Astrocyte (in vitro differentiated cells and primary cell): ENCODE measurements at regions not wholly inside any gene's neighbourhood (a gene's known extent, or its start where the extent isn't known, plus 50 kb on each side); places are given as distances from the start of the nearest gene placed in this dataset.
A peak's percentile ranks its signal among the peaks of the same experiment; 100 is the strongest.

Experiments
- DNase-seq: peaks from one replicate; pipeline ENCODE4 v3.0.0-alpha.2; 2010; ENCODE audit warnings: low read depth
- FAIRE-seq: peaks from 2 replicates; lab custom pipeline; 2011; peaks lifted over from hg19 to GRCh38; lab: Jason Lieb, UNC
- H2AFZ ChIP-seq: 2 replicates; pipeline ENCODE4 v1.6.0; 2012; ENCODE audit warnings: low read depth, low read length, inconsistent platforms
- H3K27ac ChIP-seq: 2 replicates; pipeline ENCODE4 v1.5.1; 2011; ENCODE audit warnings: low read depth, low read length, inconsistent platforms
- H3K27me3 ChIP-seq: 2 replicates; pipeline ENCODE4 v1.6.0; 2011; ENCODE audit warnings: low read length, inconsistent platforms; ENCODE audit not compliant: insufficient read depth
- H3K36me3 ChIP-seq: 2 replicates; pipeline ENCODE4 v1.5.1; 2011; ENCODE audit warnings: low read length, inconsistent platforms; ENCODE audit not compliant: insufficient read depth
- H3K4me1 ChIP-seq: 2 replicates; pipeline ENCODE4 v1.5.1; 2011; ENCODE audit warnings: low read length, inconsistent platforms; ENCODE audit not compliant: insufficient read depth
- H3K4me2 ChIP-seq: 2 replicates; pipeline ENCODE4 v1.6.0; 2012; ENCODE audit warnings: low read length, inconsistent platforms
- H3K4me3 ChIP-seq: 2 replicates; pipeline ENCODE4 v1.5.1; 2011; ENCODE audit warnings: low read depth, mild to moderate bottlenecking, low read length, inconsistent platforms; ENCODE audit not compliant: insufficient read depth
- H3K79me2 ChIP-seq: 2 replicates; pipeline ENCODE4 v1.6.0; 2012; ENCODE audit warnings: mild to moderate bottlenecking, low read length, inconsistent platforms; ENCODE audit not compliant: insufficient read depth
- H3K9ac ChIP-seq: 2 replicates; pipeline ENCODE4 v1.6.0; 2012; ENCODE audit warnings: mild to moderate bottlenecking, low read length, inconsistent platforms
- H3K9me3 ChIP-seq: 2 replicates; pipeline ENCODE4 v1.5.1; 2012; ENCODE audit warnings: low read depth, mild to moderate bottlenecking, low read length, inconsistent platforms; ENCODE audit not compliant: insufficient read depth
- H4K20me1 ChIP-seq: 2 replicates; pipeline ENCODE4 v1.6.0; 2012; ENCODE audit warnings: low read length, inconsistent platforms; ENCODE audit not compliant: insufficient read depth
- H3K27ac Mint-ChIP-seq: one replicate; pipeline ENCODE4 v1.8.0; 2021; ENCODE audit warnings: mild to moderate bottlenecking, mixed read lengths; ENCODE audit not compliant: unreplicated experiment
- H3K27me3 Mint-ChIP-seq: one replicate; pipeline ENCODE4 v1.8.0; 2021; ENCODE audit warnings: low read depth, mixed read lengths; ENCODE audit not compliant: unreplicated experiment
- H3K36me3 Mint-ChIP-seq: one replicate; pipeline ENCODE4 v1.8.0; 2021; ENCODE audit warnings: low read depth, mixed read lengths; ENCODE audit not compliant: unreplicated experiment
- H3K4me1 Mint-ChIP-seq: one replicate; pipeline ENCODE4 v1.8.0; 2021; ENCODE audit warnings: low read depth, mixed read lengths; ENCODE audit not compliant: unreplicated experiment
- H3K4me3 Mint-ChIP-seq: one replicate; pipeline ENCODE4 v1.8.0; 2021; ENCODE audit warnings: mild to moderate bottlenecking, moderate library complexity, mixed read lengths; ENCODE audit not compliant: unreplicated experiment
- H3K9me3 Mint-ChIP-seq: one replicate; pipeline ENCODE4 v1.8.0; 2021; ENCODE audit warnings: mild to moderate bottlenecking, mixed read lengths; ENCODE audit not compliant: unreplicated experiment
- EZH2 ChIP-seq: IDR thresholded peaks from 2 replicates; pipeline ENCODE4 v1.6.1; 2012; ENCODE audit warnings: mild to moderate bottlenecking, low read length, inconsistent platforms; ENCODE audit not compliant: insufficient read depth
- TF ChIP-seq, protein P1 (sequence below): IDR thresholded peaks from 2 replicates; pipeline ENCODE4 v1.5.1; 2011; ENCODE audit warnings: low read depth, mild to moderate bottlenecking, inconsistent platforms, low read length, moderate library complexity; ENCODE audit not compliant: insufficient read depth

DNA sequence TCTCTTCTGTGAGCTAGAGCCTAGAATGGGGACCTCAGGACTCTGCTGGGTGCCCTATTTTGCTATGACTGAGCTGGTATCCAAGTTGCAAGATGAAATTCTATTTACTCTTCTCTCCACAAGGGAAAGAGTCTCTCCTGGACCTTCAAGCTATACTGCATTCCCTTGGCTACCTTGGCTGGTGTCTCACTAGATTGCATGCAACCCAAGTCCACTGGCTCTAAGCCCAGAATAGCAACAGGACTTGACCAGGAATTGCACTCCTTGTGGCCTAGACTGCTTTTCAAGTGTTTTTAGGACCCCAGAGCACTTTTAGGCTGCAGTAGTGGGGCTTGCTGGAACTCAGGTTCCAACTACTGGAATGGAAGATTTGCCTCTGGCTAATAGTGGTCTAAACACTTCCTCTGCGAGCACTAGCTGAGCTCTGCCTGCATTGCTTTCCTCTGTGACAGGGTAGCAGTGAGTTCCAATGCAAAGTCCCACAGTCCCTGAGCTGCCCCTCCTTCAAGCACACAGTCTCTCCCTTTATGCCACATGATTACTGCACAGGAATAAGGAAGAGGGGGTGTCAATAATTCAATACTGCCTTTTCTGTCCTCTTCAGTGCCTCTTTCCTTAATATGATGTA, 1009.1 kb upstream of the FLRT2 start:
- no peak overlapping the region for H3K27ac Mint-ChIP-seq
- DNase-seq: peak; percentile 8
- peaks cover 2% of the 10 kb centered on the region for H3K27me3 Mint-ChIP-seq
- H3K27me3 ChIP-seq: no peaks in the 10 kb centered on the region
- no peak overlapping the region for H3K9ac ChIP-seq
- no peak overlapping the region for H3K4me3 Mint-ChIP-seq
- TF ChIP-seq, protein P1, sequence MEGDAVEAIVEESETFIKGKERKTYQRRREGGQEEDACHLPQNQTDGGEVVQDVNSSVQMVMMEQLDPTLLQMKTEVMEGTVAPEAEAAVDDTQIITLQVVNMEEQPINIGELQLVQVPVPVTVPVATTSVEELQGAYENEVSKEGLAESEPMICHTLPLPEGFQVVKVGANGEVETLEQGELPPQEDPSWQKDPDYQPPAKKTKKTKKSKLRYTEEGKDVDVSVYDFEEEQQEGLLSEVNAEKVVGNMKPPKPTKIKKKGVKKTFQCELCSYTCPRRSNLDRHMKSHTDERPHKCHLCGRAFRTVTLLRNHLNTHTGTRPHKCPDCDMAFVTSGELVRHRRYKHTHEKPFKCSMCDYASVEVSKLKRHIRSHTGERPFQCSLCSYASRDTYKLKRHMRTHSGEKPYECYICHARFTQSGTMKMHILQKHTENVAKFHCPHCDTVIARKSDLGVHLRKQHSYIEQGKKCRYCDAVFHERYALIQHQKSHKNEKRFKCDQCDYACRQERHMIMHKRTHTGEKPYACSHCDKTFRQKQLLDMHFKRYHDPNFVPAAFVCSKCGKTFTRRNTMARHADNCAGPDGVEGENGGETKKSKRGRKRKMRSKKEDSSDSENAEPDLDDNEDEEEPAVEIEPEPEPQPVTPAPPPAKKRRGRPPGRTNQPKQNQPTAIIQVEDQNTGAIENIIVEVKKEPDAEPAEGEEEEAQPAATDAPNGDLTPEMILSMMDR: no peak
- TF ChIP-seq EZH2: no peak
- H3K4me2 ChIP-seq: no peak overlapping the region
- no peaks in the 10 kb centered on the region for H4K20me1 ChIP-seq
- no peaks in the 10 kb centered on the region for H3K36me3 ChIP-seq
- no peaks in the 10 kb centered on the region for H3K79me2 ChIP-seq
- no peak overlapping the region for H3K27ac ChIP-seq
- no peak overlapping the region for H3K4me3 ChIP-seq
- no peak overlapping the region for H2AFZ ChIP-seq
- no peak for FAIRE-seq
- H3K9me3 Mint-ChIP-seq: no peaks in the 10 kb centered on the region
- H3K36me3 Mint-ChIP-seq: no peaks in the 10 kb centered on the region
- H3K9me3 ChIP-seq: no peaks in the 10 kb centered on the region
- no peaks in the 10 kb centered on the region for H3K4me1 ChIP-seq
- H3K4me1 Mint-ChIP-seq: no peaks in the 10 kb centered on the region

- Histone ChIP-seq H3K27ac (no peak overlapping the region), H3K79me2 (no peaks in the 10 kb centered on the region), H3K4me2 (no peak overlapping the region), H3K4me1 (no peaks in the 10 kb centered on the region), H2AFZ (no peak overlapping the region), H4K20me1 (no peaks in the 10 kb centered on the region), H3K36me3 (no peaks in the 10 kb centered on the region), H3K9ac (no peak overlapping the region), H3K27me3 (no peaks in the 10 kb centered on the region), H3K4me3 (no peak overlapping the region), H3K9me3 (no peaks in the 10 kb centered on the region)
- Mint-ChIP-seq H3K36me3 (no peaks in the 10 kb centered on the region), H3K27me3 (peaks cover 2% of the 10 kb centered on the region), H3K27ac (no peak overlapping the region), H3K4me1 (no peaks in the 10 kb centered on the region), H3K4me3 (no peak overlapping the region), H3K9me3 (no peaks in the 10 kb centered on the region)
- no peak for TF ChIP-seq EZH2
- TF ChIP-seq, protein P1: no peak
- DNase-seq (no peak), FAIRE-seq (no peak)
These were observed 1006.2 kb upstream of the FLRT2 start for GRCh38 chr14:84523746-84524145.

DNA sequence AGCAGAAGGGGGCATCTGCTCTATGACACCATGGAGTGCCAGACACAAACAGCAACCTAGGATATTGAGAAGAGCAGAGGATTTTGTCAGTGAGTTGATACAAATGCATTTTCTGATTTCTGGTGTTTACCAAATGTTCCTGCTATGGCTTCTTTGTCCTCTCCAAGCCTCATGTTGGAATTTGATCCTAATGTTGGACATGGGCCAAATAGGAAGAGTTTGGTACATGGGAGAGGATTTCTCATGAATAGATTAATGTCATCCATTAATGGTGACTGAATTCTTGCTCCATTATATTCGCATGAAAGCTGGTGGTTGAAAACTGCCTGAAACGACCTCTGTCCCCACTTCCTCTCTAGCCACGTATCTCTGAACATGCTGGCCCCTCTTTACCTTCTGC, 1002.2 kb upstream of the FLRT2 start:
- Histone ChIP-seq H4K20me1 (no peaks in the 10 kb centered on the region), H3K9ac (no peak overlapping the region), H3K27me3 (no peaks in the 10 kb centered on the region), H3K36me3 (no peaks in the 10 kb centered on the region), H3K27ac (no peak overlapping the region), H3K9me3 (no peaks in the 10 kb centered on the region), H3K4me2 (no peak overlapping the region), H3K4me3 (no peak overlapping the region), H3K79me2 (no peaks in the 10 kb centered on the region), H2AFZ (no peak overlapping the region), H3K4me1 (no peaks in the 10 kb centered on the region)
- FAIRE-seq (no peak), DNase-seq (no peak)
- H3K4me3 Mint-ChIP-seq: no peak overlapping the region
- H3K9me3 Mint-ChIP-seq: no peaks in the 10 kb centered on the region
- no peak overlapping the region for H3K27ac Mint-ChIP-seq
- no peaks in the 10 kb centered on the region for H3K27me3 Mint-ChIP-seq
- H3K36me3 Mint-ChIP-seq: no peaks in the 10 kb centered on the region
- TF ChIP-seq, protein P1: no peak
- no peak for TF ChIP-seq EZH2
- no peaks in the 10 kb centered on the region for H3K4me1 Mint-ChIP-seq
